ENCODE measurements at regions not wholly inside any gene's neighbourhood (a gene's known extent, or its start where the extent isn't known, plus 50 kb on each side); places are given as distances from the start of the nearest gene placed in this dataset.

GRCh38 chr3:16807391-16807790 lies 77.4 kb upstream of the PLCL2 start:
- no peak for TF ChIP-seq CTCF (conservative IDR thresholded peaks at IDR 0.05)
- H3K4me3 Mint-ChIP-seq: no peak overlapping the region
- H3K9me3 ChIP-seq (ENCODE audit: control insufficient read depth, low read length): no peaks in the 10 kb centered on the region
- no peaks in the 10 kb centered on the region for H3K27me3 ChIP-seq (ENCODE audit: control insufficient read depth, insufficient read depth, low read length, poor library complexity, severe bottlenecking)
- H3K27me3 Mint-ChIP-seq (ENCODE audit: insufficient read depth): no peaks in the 10 kb centered on the region
- H3K9me3 Mint-ChIP-seq: no peaks in the 10 kb centered on the region
- H3K4me1 Mint-ChIP-seq: peaks cover 14% of the 10 kb centered on the region
- no peaks in the 10 kb centered on the region for H3K4me1 ChIP-seq (ENCODE audit: control insufficient read depth, insufficient read depth, low read length)
- no peak overlapping the region for H3K27ac ChIP-seq (ENCODE audit: low read depth, low read length)
- no peak overlapping the region for H3K4me3 ChIP-seq (ENCODE audit: low read length)
- 93 to 94% methylated on average over 6 of the region's 6 CpGs for WGBS, 2 experiments (ENCODE audit: insufficient coverage in 1 of 2, insufficient read length in 1 of 2)
- no peak overlapping the region for H3K9ac ChIP-seq (ENCODE audit: extremely low read depth, low read length, poor library complexity, severe bottlenecking)
- H3K36me3 Mint-ChIP-seq (ENCODE audit: low read depth): no peaks in the 10 kb centered on the region
- no peaks in the 10 kb centered on the region for H3K36me3 ChIP-seq (ENCODE audit: control insufficient read depth, insufficient read depth, low read length)
- DNase-seq: no peak
- H3K27ac Mint-ChIP-seq: no peak overlapping the region

GRCh38 chr3:16808393-16809107 lies 76.2 kb upstream of the PLCL2 start:
- Histone ChIP-seq H3K4me3 (ENCODE audit: low read length) (no peak overlapping the region), H3K9me3 (ENCODE audit: control insufficient read depth, low read length) (no peaks in the 10 kb centered on the region), H3K4me1 (ENCODE audit: control insufficient read depth, insufficient read depth, low read length) (no peaks in the 10 kb centered on the region), H3K27ac (ENCODE audit: low read depth, low read length) (no peak overlapping the region), H3K27me3 (ENCODE audit: control insufficient read depth, insufficient read depth, low read length, poor library complexity, severe bottlenecking) (no peaks in the 10 kb centered on the region), H3K36me3 (ENCODE audit: control insufficient read depth, insufficient read depth, low read length) (no peaks in the 10 kb centered on the region), H3K9ac (ENCODE audit: extremely low read depth, low read length, poor library complexity, severe bottlenecking) (no peak overlapping the region)
- no peak overlapping the region for H3K27ac Mint-ChIP-seq
- peaks cover 12% of the 10 kb centered on the region for H3K4me1 Mint-ChIP-seq
- DNase-seq: no peak
- H3K9me3 Mint-ChIP-seq: no peaks in the 10 kb centered on the region
- no peaks in the 10 kb centered on the region for H3K36me3 Mint-ChIP-seq (ENCODE audit: low read depth)
- H3K4me3 Mint-ChIP-seq: no peak overlapping the region
- H3K27me3 Mint-ChIP-seq (ENCODE audit: insufficient read depth): no peaks in the 10 kb centered on the region
- TF ChIP-seq CTCF (conservative IDR thresholded peaks at IDR 0.05): peak; percentile 30
- WGBS, 2 experiments (ENCODE audit: insufficient coverage in 1 of 2, insufficient read length in 1 of 2): 94 to 97% methylated on average over 2 to 3 of the region's 3 CpGs

GRCh38 chr3:16809482-16809881 lies 75.3 kb upstream of the PLCL2 start:
- WGBS, 2 experiments (ENCODE audit: insufficient coverage in 1 of 2, insufficient read length in 1 of 2): 78 to 81% methylated on average over 2 to 4 of the region's 4 CpGs
- Mint-ChIP-seq H3K9me3 (no peaks in the 10 kb centered on the region), H3K27me3 (ENCODE audit: insufficient read depth) (no peaks in the 10 kb centered on the region), H3K36me3 (ENCODE audit: low read depth) (no peaks in the 10 kb centered on the region), H3K27ac (no peak overlapping the region), H3K4me1 (peaks cover 12% of the 10 kb centered on the region), H3K4me3 (no peak overlapping the region)
- H3K27ac ChIP-seq (ENCODE audit: low read depth, low read length): no peak overlapping the region
- TF ChIP-seq CTCF (conservative IDR thresholded peaks at IDR 0.05): no peak
- no peaks in the 10 kb centered on the region for H3K36me3 ChIP-seq (ENCODE audit: control insufficient read depth, insufficient read depth, low read length)
- no peak for DNase-seq
- no peaks in the 10 kb centered on the region for H3K9me3 ChIP-seq (ENCODE audit: control insufficient read depth, low read length)
- no peaks in the 10 kb centered on the region for H3K4me1 ChIP-seq (ENCODE audit: control insufficient read depth, insufficient read depth, low read length)
- no peak overlapping the region for H3K4me3 ChIP-seq (ENCODE audit: low read length)
- no peaks in the 10 kb centered on the region for H3K27me3 ChIP-seq (ENCODE audit: control insufficient read depth, insufficient read depth, low read length, poor library complexity, severe bottlenecking)
- no peak overlapping the region for H3K9ac ChIP-seq (ENCODE audit: extremely low read depth, low read length, poor library complexity, severe bottlenecking)
